Hepatocyte (in vitro differentiated cells): ENCODE measurements at regions not wholly inside any gene's neighbourhood (a gene's known extent, or its start where the extent isn't known, plus 50 kb on each side); places are given as distances from the start of the nearest gene placed in this dataset.

Experiments
- DNase-seq: peaks from one replicate; pipeline ENCODE4 v3.0.0-alpha.2; 2016; ENCODE audit warnings: low spot score
- H2AFZ ChIP-seq: fragments of 200-600 bp; sonication (generic); 2 replicates; pipeline ENCODE4 v1.6.0; 2016; ENCODE audit warnings: antibody characterized with exemption, mild to moderate bottlenecking
- H3K27ac ChIP-seq: fragments of 200-600 bp; sonication (generic); 2 replicates; pipeline ENCODE4 v1.5.1; 2016; ENCODE audit warnings: mild to moderate bottlenecking
- H3K27me3 ChIP-seq: fragments of 200-600 bp; sonication (generic); 2 replicates; pipeline ENCODE4 v1.6.1; 2016
- H3K36me3 ChIP-seq: fragments of 200-600 bp; sonication (generic); replicated peaks from 2 replicates; pipeline ENCODE4 v1.5.1; 2016; ENCODE audit warnings: low read depth; ENCODE audit not compliant: insufficient read depth
- H3K4me1 ChIP-seq: fragments of 200-600 bp; sonication (generic); 2 replicates; pipeline ENCODE4 v1.5.1; 2016; ENCODE audit warnings: mild to moderate bottlenecking, moderate library complexity; ENCODE audit not compliant: insufficient read depth
- H3K4me2 ChIP-seq: fragments of 200-600 bp; sonication (generic); 2 replicates; pipeline ENCODE4 v1.6.0; 2016
- H3K4me3 ChIP-seq: fragments of 200-600 bp; sonication (generic); 2 replicates; pipeline ENCODE4 v1.5.1; 2016; ENCODE audit warnings: mild to moderate bottlenecking
- H3K79me2 ChIP-seq: fragments of 200-600 bp; sonication (generic); 2 replicates; pipeline ENCODE4 v1.6.0; 2017; ENCODE audit warnings: mild to moderate bottlenecking
- H3K9me2 ChIP-seq: fragments of 200-600 bp; sonication (generic); replicated peaks from 2 replicates; pipeline ENCODE4 v1.6.0; 2017; ENCODE audit warnings: mild to moderate bottlenecking; ENCODE audit not compliant: insufficient read depth
- H3K9me3 ChIP-seq: fragments of 200-600 bp; sonication (generic); 2 replicates; pipeline ENCODE4 v1.5.1; 2016; ENCODE audit warnings: low read depth, mild to moderate bottlenecking
- H4K20me1 ChIP-seq: fragments of 200-600 bp; sonication (generic); 2 replicates; pipeline ENCODE4 v1.6.0; 2016; ENCODE audit warnings: mild to moderate bottlenecking; ENCODE audit not compliant: insufficient read depth, poor library complexity, severe bottlenecking
- CTCF ChIP-seq: fragments of 200-600 bp; sonication (generic); IDR thresholded peaks from 2 replicates; pipeline ENCODE4 v1.5.1; 2016; ENCODE audit warnings: antibody characterized with exemption, mild to moderate bottlenecking; ENCODE audit not compliant: poor library complexity
- EZH2 ChIP-seq: fragments of 200-600 bp; sonication (generic); IDR thresholded peaks from 2 replicates; pipeline ENCODE4 v1.6.1; 2016; ENCODE audit warnings: antibody characterized with exemption, mild to moderate bottlenecking, borderline replicate concordance
- EZH2phosphoT487 ChIP-seq: fragments of 200-600 bp; sonication (generic); IDR thresholded peaks from one replicate; pipeline ENCODE4 v1.6.1; 2018; ENCODE audit warnings: antibody characterized with exemption, mild to moderate bottlenecking, low read depth, moderate library complexity; ENCODE audit not compliant: unreplicated experiment, severe bottlenecking
- WGBS: methylation state at CpG from one replicate; pipeline ENCODE4 v1.1.6; 2016; ENCODE audit warnings: low lambda C conversion rate; ENCODE audit errors: missing lambda C conversion rate; 5-methylcytosine and 5-hydroxymethylcytosine counted together

GRCh38 chr6:3575701-3576100, 118.9 kb upstream of the SLC22A23 start:
- Histone ChIP-seq H3K27me3 (no peaks in the 10 kb centered on the region), H3K79me2 (no peaks in the 10 kb centered on the region), H3K9me2 (no peaks in the 10 kb centered on the region), H3K4me2 (no peak overlapping the region), H3K4me1 (no peaks in the 10 kb centered on the region), H2AFZ (no peak overlapping the region), H3K4me3 (no peak overlapping the region), H4K20me1 (no peaks in the 10 kb centered on the region), H3K36me3 (no peaks in the 10 kb centered on the region), H3K27ac (no peak overlapping the region), H3K9me3 (no peaks in the 10 kb centered on the region)
- no peak for TF ChIP-seq EZH2phosphoT487
- no peak for TF ChIP-seq EZH2
- no peak for TF ChIP-seq CTCF
- DNase-seq = no peak
- 79% methylated on average over 8 of the region's 8 CpGs for WGBS

- Histone ChIP-seq H3K27ac (no peak overlapping the region), H3K36me3 (no peaks in the 10 kb centered on the region), H3K27me3 (no peaks in the 10 kb centered on the region), H4K20me1 (no peaks in the 10 kb centered on the region), H3K4me1 (no peaks in the 10 kb centered on the region), H3K9me2 (no peaks in the 10 kb centered on the region), H3K4me3 (no peak overlapping the region), H2AFZ (no peak overlapping the region), H3K4me2 (no peak overlapping the region), H3K9me3 (no peaks in the 10 kb centered on the region), H3K79me2 (no peaks in the 10 kb centered on the region)
- TF ChIP-seq EZH2 = no peak
- TF ChIP-seq EZH2phosphoT487 = no peak
- TF ChIP-seq CTCF = no peak
- no peak for DNase-seq
- WGBS = 98% methylated on average over 6 of the region's 6 CpGs
These were observed 118.3 kb upstream of the SLC22A23 start for GRCh38 chr6:3575166-3575565.

- Histone ChIP-seq H3K9me2 (no peaks in the 10 kb centered on the region), H3K27ac (no peak overlapping the region), H4K20me1 (no peaks in the 10 kb centered on the region), H3K4me2 (no peak overlapping the region), H3K9me3 (no peaks in the 10 kb centered on the region), H3K79me2 (no peaks in the 10 kb centered on the region), H3K27me3 (no peaks in the 10 kb centered on the region), H2AFZ (no peak overlapping the region), H3K36me3 (no peaks in the 10 kb centered on the region), H3K4me3 (no peak overlapping the region), H3K4me1 (peaks cover 6% of the 10 kb centered on the region)
- TF ChIP-seq CTCF (no peak), EZH2 (no peak), EZH2phosphoT487 (no peak)
- no peak for DNase-seq
- 89% methylated on average over 3 of the region's 3 CpGs for WGBS
These were observed 116.8 kb upstream of the SLC22A23 start for GRCh38 chr6:3573670-3574069.

GRCh38 chr6:3571836-3572235, 115.0 kb upstream of the SLC22A23 start:
- TF ChIP-seq EZH2 = no peak
- TF ChIP-seq CTCF = no peak
- TF ChIP-seq EZH2phosphoT487 = no peak
- no peaks in the 10 kb centered on the region for H3K79me2 ChIP-seq
- DNase-seq = no peak
- no peaks in the 10 kb centered on the region for H4K20me1 ChIP-seq
- H3K9me3 ChIP-seq = no peaks in the 10 kb centered on the region
- no peaks in the 10 kb centered on the region for H3K9me2 ChIP-seq
- 81% methylated on average over 9 of the region's 9 CpGs for WGBS
- H3K4me2 ChIP-seq = no peak overlapping the region
- peaks cover 11% of the 10 kb centered on the region for H3K4me1 ChIP-seq
- no peak overlapping the region for H3K4me3 ChIP-seq
- H2AFZ ChIP-seq = no peak overlapping the region
- H3K36me3 ChIP-seq = no peaks in the 10 kb centered on the region
- H3K27me3 ChIP-seq = no peaks in the 10 kb centered on the region
- no peak overlapping the region for H3K27ac ChIP-seq
